ENCODE measurements at regions not wholly inside any gene's neighbourhood (a gene's known extent, or its start where the extent isn't known, plus 50 kb on each side); places are given as distances from the start of the nearest gene placed in this dataset.

DNA sequence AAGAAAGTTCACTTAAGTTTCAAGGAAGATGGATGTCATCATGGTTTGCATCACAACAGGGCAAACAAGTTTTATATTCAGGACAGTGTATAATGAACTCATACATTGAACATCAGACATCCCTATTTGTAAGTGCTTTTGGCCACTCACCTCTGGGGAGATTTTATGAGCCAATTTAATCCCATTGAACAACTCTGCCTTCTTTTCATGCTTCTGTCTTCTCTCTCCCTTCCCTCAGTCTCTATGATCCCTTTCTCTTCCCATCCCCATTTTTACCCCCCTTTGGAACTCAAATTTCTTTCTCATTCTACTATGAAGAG, 234.3 kb upstream of the POU2AF2 start (continued):
- TF ChIP-seq, protein P1, sequence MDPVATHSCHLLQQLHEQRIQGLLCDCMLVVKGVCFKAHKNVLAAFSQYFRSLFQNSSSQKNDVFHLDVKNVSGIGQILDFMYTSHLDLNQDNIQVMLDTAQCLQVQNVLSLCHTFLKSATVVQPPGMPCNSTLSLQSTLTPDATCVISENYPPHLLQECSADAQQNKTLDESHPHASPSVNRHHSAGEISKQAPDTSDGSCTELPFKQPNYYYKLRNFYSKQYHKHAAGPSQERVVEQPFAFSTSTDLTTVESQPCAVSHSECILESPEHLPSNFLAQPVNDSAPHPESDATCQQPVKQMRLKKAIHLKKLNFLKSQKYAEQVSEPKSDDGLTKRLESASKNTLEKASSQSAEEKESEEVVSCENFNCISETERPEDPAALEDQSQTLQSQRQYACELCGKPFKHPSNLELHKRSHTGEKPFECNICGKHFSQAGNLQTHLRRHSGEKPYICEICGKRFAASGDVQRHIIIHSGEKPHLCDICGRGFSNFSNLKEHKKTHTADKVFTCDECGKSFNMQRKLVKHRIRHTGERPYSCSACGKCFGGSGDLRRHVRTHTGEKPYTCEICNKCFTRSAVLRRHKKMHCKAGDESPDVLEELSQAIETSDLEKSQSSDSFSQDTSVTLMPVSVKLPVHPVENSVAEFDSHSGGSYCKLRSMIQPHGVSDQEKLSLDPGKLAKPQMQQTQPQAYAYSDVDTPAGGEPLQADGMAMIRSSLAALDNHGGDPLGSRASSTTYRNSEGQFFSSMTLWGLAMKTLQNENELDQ (tag by site-specific recombination; IDR thresholded peaks at IDR 0.05; ENCODE audit: low read depth): no peak

DNA sequence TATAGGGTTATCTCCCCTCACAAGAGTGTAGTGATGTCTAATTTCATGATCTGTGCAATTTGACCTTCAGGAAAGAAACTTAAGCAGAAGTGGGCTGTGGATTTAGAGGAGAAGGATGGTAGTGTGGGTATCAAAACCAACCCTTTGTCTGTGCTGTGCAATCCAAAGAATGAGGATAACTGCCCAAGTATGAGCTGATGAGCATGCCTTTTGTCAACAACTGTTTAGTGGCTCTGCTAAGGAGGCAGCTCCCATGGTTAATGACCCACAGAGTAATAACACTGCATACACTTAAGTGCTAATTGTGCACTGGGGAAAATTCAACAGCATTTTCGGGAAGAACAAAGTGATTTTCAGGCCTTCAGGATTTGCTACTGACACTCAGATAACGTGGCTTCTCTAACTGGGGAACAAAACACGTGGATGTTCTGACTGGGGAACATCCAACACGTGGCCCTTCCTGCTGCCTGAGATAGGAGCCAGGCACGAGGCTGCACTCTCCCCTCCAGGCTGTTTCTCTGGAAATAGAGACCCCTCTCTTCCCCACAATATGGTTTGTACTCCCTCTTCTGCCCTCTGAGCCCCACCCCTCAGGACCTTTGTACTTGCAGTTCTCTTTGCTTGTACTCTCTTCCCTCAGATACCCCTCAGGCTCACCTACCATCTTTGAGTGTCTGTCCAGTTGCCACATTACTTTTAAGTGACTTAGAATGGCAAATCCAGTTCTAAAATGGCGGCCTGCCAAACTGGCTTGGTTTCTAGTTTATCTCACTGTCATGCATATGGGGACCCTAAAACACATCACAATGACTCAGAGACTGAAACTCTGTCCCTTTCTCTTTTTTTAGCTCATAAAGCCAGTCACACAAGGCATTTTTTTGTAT, 234.9 kb upstream of the POU2AF2 start:
- H3K9me3 ChIP-seq (ENCODE audit: control insufficient read depth, insufficient read depth, low read depth, low read length): no peaks in the 10 kb centered on the region
- H3K4me3 ChIP-seq (ENCODE audit: low read depth, low read length): no peak overlapping the region
- no peaks in the 10 kb centered on the region for H3K4me1 ChIP-seq (ENCODE audit: control insufficient read depth, insufficient read depth, low read length)
- no peak overlapping the region for H3K27ac ChIP-seq (ENCODE audit: extremely low read depth, low read depth, low read length)
- ChIA-PET POLR2A (no interaction called here), CTCF (no interaction called here)
- no peaks in the 10 kb centered on the region for H3K36me3 ChIP-seq (ENCODE audit: control insufficient read depth in 2 of 2, insufficient read depth in 1 of 2, low read length in 2 of 2)
- no peak for TF ChIP-seq ZNF473 (tag by site-specific recombination; IDR thresholded peaks at IDR 0.05)
- TF ChIP-seq ZNF184 (tag by site-specific recombination; IDR thresholded peaks at IDR 0.05): no peak
- TF ChIP-seq ZNF404 (tag by site-specific recombination; IDR thresholded peaks at IDR 0.05): no peak
- no peak for TF ChIP-seq ZBTB17 (tag by site-specific recombination; IDR thresholded peaks at IDR 0.05)
- no peak for TF ChIP-seq ZNF776 (tag by site-specific recombination; IDR thresholded peaks at IDR 0.05; ENCODE audit: borderline replicate concordance)
- no peak for TF ChIP-seq ZBTB1 (tag by site-specific recombination; IDR thresholded peaks at IDR 0.05)
- TF ChIP-seq ZNF266 (tag by site-specific recombination; IDR thresholded peaks at IDR 0.05; ENCODE audit: low read depth): no peak
- no peak for TF ChIP-seq ZNF768 (tag by site-specific recombination; IDR thresholded peaks at IDR 0.05)
- no peak for TF ChIP-seq ZNF132 (tag by site-specific recombination; IDR thresholded peaks at IDR 0.05; ENCODE audit: borderline replicate concordance)
- TF ChIP-seq, protein P2, sequence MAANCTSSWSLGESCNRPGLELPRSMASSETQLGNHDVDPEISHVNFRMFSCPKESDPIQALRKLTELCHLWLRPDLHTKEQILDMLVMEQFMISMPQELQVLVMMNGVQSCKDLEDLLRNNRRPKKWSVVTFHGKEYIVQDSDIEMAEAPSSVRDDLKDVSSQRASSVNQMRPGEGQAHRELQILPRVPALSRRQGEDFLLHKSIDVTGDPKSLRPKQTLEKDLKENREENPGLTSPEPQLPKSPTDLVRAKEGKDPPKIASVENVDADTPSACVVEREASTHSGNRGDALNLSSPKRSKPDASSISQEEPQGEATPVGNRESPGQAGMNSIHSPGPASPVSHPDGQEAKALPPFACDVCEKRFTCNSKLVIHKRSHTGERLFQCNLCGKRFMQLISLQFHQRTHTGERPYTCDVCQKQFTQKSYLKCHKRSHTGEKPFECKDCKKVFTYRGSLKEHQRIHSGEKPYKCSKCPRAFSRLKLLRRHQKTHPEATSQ (tag by site-specific recombination; IDR thresholded peaks at IDR 0.05): no peak
- no peak for TF ChIP-seq ZBTB48 (tag by site-specific recombination; IDR thresholded peaks at IDR 0.05)
- no peak for TF ChIP-seq ZNF350 (tag by site-specific recombination; IDR thresholded peaks at IDR 0.05)

DNA sequence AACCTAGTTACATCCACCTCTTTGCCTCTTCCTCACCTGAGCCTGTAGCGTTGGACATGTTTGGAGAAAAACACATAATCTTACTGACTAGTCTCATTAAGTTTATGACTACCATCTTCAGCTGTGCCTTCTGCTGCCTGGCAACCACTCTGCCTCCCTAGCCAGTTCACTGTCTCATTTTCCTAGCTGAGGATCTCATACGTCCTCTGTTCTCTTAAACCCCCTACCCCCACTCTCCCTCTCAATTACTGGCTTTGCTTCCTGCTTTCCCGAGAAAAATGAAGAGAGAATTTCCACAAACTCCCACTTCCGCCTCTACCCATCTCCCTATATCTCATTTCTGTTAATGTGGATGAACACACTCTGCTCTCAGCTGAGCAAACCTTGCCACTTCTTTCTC, 239.3 kb upstream of the POU2AF2 start:
- ChIA-PET CTCF (no interaction called here), POLR2A (no interaction called here)
- Histone ChIP-seq H3K27ac (ENCODE audit: extremely low read depth, low read depth, low read length) (no peak overlapping the region), H3K9me3 (ENCODE audit: control insufficient read depth, insufficient read depth, low read depth, low read length) (no peaks in the 10 kb centered on the region), H3K4me3 (ENCODE audit: low read depth, low read length) (no peak overlapping the region), H3K36me3 (ENCODE audit: control insufficient read depth in 2 of 2, insufficient read depth in 1 of 2, low read length in 2 of 2) (no peaks in the 10 kb centered on the region), H3K4me1 (ENCODE audit: control insufficient read depth, insufficient read depth, low read length) (no peaks in the 10 kb centered on the region)
- TF ChIP-seq ZNF571 (tag by site-specific recombination; IDR thresholded peaks at IDR 0.05) (no peak), ZNF157 (tag by site-specific recombination; IDR thresholded peaks at IDR 0.05) (no peak), OSR2 (tag by site-specific recombination; IDR thresholded peaks at IDR 0.05) (no peak), ZBTB17 (tag by site-specific recombination; IDR thresholded peaks at IDR 0.05) (no peak), ZFP69B (tag by site-specific recombination; IDR thresholded peaks at IDR 0.05) (no peak), KLF9 (tag by site-specific recombination; IDR thresholded peaks at IDR 0.05; ENCODE audit: low read depth) (no peak), GFI1B (tag by site-specific recombination; IDR thresholded peaks at IDR 0.05) (no peak), ZNF169 (tag by site-specific recombination; IDR thresholded peaks at IDR 0.05) (no peak), ZNF324 (tag by site-specific recombination; IDR thresholded peaks at IDR 0.05) (no peak), SALL2 (tag by site-specific recombination; IDR thresholded peaks at IDR 0.05; ENCODE audit: borderline replicate concordance) (no peak)
- TF ChIP-seq, protein P3, sequence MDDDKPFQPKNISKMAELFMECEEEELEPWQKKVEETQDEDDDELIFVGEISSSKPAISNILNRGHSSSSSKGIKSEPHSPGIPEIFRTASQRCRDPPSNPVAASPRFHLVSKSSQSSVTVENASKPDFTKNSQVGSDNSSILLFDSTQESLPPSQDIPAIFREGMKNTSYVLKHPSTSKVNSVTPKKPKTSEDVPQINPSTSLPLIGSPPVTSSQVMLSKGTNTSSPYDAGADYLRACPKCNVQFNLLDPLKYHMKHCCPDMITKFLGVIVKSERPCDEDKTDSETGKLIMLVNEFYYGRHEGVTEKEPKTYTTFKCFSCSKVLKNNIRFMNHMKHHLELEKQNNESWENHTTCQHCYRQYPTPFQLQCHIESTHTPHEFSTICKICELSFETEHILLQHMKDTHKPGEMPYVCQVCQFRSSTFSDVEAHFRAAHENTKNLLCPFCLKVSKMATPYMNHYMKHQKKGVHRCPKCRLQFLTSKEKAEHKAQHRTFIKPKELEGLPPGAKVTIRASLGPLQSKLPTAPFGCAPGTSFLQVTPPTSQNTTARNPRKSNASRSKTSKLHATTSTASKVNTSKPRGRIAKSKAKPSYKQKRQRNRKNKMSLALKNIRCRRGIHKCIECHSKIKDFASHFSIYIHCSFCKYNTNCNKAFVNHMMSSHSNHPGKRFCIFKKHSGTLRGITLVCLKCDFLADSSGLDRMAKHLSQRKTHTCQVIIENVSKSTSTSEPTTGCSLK (tag by site-specific recombination; IDR thresholded peaks at IDR 0.05): no peak
- TF ChIP-seq, protein P4, sequence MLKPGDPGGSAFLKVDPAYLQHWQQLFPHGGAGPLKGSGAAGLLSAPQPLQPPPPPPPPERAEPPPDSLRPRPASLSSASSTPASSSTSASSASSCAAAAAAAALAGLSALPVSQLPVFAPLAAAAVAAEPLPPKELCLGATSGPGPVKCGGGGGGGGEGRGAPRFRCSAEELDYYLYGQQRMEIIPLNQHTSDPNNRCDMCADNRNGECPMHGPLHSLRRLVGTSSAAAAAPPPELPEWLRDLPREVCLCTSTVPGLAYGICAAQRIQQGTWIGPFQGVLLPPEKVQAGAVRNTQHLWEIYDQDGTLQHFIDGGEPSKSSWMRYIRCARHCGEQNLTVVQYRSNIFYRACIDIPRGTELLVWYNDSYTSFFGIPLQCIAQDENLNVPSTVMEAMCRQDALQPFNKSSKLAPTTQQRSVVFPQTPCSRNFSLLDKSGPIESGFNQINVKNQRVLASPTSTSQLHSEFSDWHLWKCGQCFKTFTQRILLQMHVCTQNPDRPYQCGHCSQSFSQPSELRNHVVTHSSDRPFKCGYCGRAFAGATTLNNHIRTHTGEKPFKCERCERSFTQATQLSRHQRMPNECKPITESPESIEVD (tag by site-specific recombination; IDR thresholded peaks at IDR 0.05): no peak
- TF ChIP-seq, protein P5, sequence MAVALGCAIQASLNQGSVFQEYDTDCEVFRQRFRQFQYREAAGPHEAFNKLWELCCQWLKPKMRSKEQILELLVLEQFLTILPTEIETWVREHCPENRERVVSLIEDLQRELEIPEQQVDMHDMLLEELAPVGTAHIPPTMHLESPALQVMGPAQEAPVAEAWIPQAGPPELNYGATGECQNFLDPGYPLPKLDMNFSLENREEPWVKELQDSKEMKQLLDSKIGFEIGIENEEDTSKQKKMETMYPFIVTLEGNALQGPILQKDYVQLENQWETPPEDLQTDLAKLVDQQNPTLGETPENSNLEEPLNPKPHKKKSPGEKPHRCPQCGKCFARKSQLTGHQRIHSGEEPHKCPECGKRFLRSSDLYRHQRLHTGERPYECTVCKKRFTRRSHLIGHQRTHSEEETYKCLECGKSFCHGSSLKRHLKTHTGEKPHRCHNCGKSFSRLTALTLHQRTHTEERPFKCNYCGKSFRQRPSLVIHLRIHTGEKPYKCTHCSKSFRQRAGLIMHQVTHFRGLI (tag by site-specific recombination; IDR thresholded peaks at IDR 0.05): no peak
